Thyroid gland (tissue), 4 donors: ENCODE measurements at regions not wholly inside any gene's neighbourhood (a gene's known extent, or its start where the extent isn't known, plus 50 kb on each side); places are given as distances from the start of the nearest gene placed in this dataset.

ENCODE experiments used
- DNase-seq, 2 donors: peaks; one replicate each; pipeline ENCODE4 v3.0.0-alpha.2; 2019
- H3K27ac ChIP-seq, 3 donors: fragments of 200-600 bp; sonication (generic); 1 replicate in 2 of 3; 2 replicates in 1 of 3; pipeline ENCODE4 v1.5.1; 2016 to 2019; ENCODE audit warnings: mild to moderate bottlenecking in 1 of 3, moderate library complexity in 1 of 3
- H3K27me3 ChIP-seq: fragments of 200-600 bp; sonication (generic); one replicate; pipeline ENCODE4 v1.5.1; 2019
- H3K36me3 ChIP-seq, 2 donors: fragments of 200-600 bp; sonication (generic); one replicate each; pipeline ENCODE4 v1.5.1; 2016 to 2019
- H3K4me1 ChIP-seq, 2 donors: fragments of 200-600 bp; sonication (generic); one replicate each; pipeline ENCODE4 v1.5.1; 2017 to 2019
- H3K4me3 ChIP-seq, 3 donors: fragments of 200-600 bp; sonication (generic); replicated peaks in 1 of 3; 1 replicate in 2 of 3; 2 replicates in 1 of 3; pipeline ENCODE4 v1.5.1; 2016; ENCODE audit warnings: mild to moderate bottlenecking in 1 of 3
- H3K9me3 ChIP-seq: fragments of 200-600 bp; sonication (generic); one replicate; pipeline ENCODE4 v1.5.1; 2017
- POLR2A ChIP-seq, 2 donors: fragments of 450-650 bp; IDR thresholded peaks; one replicate each; pipeline ENCODE4 v1.6.1; 2017; ENCODE audit warnings: antibody characterized with exemption in 2 of 2, mild to moderate bottlenecking in 2 of 2, moderate library complexity in 1 of 2
- WGBS, 2 donors: methylation state at CpG; one replicate each; pipeline ENCODE4 v1.1.5; 2017; 5-methylcytosine and 5-hydroxymethylcytosine counted together
- intact Hi-C: fragments of 100-400 bp; cut with DNase I; formaldehyde crosslinking; loops from one replicate; pipeline ENCODE4 v1.15.1; 2023
- TF ChIP-seq, protein P1 (sequence below), 6 experiments: fragments of 200-600 bp in 3 of 6; fragments of 450-650 bp in 3 of 6; sonication (generic) in 3 of 6; IDR thresholded peaks; one replicate each; pipeline ENCODE4 v1.5.1; 2016 to 2019; ENCODE audit warnings: antibody characterized with exemption in 6 of 6, mild to moderate bottlenecking in 2 of 6, inconsistent platforms in 1 of 6, moderate library complexity in 1 of 6

DNA sequence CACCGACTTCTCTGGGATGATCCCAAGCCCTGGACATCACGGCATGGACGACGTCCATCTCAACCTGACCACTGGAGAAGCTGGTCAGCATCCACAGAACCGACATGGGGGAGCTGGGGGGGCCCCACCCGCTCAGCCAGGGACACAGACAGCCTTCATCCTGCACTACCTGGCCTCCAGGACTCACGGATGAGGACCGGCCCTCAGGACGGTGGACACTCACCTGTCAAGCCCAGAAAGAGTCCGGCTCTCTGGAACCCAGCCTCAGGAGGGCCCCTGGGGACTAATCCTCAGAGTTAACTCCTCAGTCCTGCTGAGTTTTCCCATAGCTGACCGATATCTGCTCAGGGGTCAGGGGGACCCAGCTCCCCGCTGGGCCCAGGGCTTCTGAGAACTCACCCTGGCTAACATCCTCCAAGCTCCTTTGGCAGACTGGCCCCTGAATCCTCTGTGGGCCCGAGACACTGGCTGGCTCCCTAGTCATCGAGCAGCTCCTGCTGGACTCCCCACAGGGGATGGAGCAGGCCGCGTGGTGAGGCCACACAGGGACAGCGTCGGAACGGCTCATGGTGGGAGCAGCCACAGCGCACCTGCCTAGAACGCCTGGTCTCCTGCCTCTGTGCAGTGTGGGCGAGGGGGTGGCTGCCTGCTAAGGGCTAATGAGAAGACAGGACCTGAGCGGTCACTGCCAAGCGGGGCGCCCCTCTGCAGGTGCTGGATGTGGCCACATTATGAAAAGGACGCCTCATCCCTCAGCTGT lies 649.2 kb downstream of the BRD1 start:
- H3K4me3 ChIP-seq, result no peak overlapping the region
- H3K27me3 ChIP-seq, result no peaks in the 10 kb centered on the region
- H3K27ac ChIP-seq, result no peak overlapping the region
- 76 to 77% methylated on average over 16 of the region's 26 CpGs for WGBS, 2 donors
- DNase-seq, result no peak
- H3K9me3 ChIP-seq, result no peaks in the 10 kb centered on the region
- H3K4me1 ChIP-seq, result no peaks in the 10 kb centered on the region
- TF ChIP-seq, protein P1, sequence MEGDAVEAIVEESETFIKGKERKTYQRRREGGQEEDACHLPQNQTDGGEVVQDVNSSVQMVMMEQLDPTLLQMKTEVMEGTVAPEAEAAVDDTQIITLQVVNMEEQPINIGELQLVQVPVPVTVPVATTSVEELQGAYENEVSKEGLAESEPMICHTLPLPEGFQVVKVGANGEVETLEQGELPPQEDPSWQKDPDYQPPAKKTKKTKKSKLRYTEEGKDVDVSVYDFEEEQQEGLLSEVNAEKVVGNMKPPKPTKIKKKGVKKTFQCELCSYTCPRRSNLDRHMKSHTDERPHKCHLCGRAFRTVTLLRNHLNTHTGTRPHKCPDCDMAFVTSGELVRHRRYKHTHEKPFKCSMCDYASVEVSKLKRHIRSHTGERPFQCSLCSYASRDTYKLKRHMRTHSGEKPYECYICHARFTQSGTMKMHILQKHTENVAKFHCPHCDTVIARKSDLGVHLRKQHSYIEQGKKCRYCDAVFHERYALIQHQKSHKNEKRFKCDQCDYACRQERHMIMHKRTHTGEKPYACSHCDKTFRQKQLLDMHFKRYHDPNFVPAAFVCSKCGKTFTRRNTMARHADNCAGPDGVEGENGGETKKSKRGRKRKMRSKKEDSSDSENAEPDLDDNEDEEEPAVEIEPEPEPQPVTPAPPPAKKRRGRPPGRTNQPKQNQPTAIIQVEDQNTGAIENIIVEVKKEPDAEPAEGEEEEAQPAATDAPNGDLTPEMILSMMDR (IDR thresholded peaks at IDR 0.05), result no peak
- no peak for TF ChIP-seq POLR2A (IDR thresholded peaks at IDR 0.05)
- intact Hi-C loops, result no loop called here
- no peaks in the 10 kb centered on the region for H3K36me3 ChIP-seq

DNA sequence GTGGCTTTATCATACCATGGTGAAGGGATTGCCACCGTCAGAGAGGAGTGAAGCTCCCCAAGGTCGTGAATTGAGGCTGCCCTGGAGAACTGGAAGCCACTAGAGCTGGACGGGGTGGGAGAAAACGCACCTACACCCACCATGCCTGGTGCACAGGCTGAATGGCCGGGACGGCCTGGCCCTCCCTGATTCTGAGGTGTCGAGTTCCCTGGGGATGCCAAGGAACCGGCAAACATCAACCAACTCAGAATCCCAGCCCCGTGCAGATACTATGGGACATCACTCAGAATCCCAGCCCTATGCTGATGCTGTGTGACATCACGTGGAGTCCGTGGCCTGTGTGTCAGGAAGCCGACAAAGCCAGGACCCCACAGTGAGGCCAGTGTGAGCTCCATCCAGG lies 650.0 kb downstream of the BRD1 start:
- intact Hi-C loops, result no loop called here
- WGBS, 2 donors, result 76 to 81% methylated on average over 12 of the region's 12 CpGs
- Histone ChIP-seq H3K4me1 (no peaks in the 10 kb centered on the region), H3K36me3 (no peaks in the 10 kb centered on the region), H3K9me3 (no peaks in the 10 kb centered on the region), H3K27me3 (no peaks in the 10 kb centered on the region), H3K4me3 (no peak overlapping the region), H3K27ac (no peak overlapping the region)
- DNase-seq, result no peak
- TF ChIP-seq POLR2A (IDR thresholded peaks at IDR 0.05), result no peak
- TF ChIP-seq, protein P1 (IDR thresholded peaks at IDR 0.05), result no peak

DNA sequence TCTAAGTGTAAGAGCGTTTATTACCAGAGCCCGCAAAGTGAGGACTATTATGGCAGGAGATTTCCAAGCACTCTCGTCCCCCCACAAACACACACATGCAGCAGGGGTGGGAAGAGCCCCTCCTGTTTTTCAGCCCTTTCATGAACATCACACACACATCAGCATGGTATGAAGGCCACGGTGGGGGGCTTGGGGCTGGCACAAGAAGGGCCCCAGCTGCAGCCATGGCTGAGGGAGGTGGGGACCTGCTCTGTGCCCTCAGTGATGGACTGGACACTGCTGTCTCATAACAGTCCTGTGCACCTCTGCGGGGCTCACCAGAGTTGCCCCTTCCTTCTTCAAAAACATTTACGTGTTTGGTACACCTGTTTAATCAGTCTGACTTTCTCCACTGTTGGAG lies 650.7 kb downstream of the BRD1 start:
- intact Hi-C loops, result no loop called here
- WGBS, 2 donors, result 80 to 81% methylated on average over 6 of the region's 6 CpGs
- no peaks in the 10 kb centered on the region for H3K4me1 ChIP-seq
- no peak overlapping the region for H3K27ac ChIP-seq
- H3K27me3 ChIP-seq, result no peaks in the 10 kb centered on the region
- DNase-seq, result no peak
- TF ChIP-seq, protein P1 (IDR thresholded peaks at IDR 0.05), result no peak
- no peak for TF ChIP-seq POLR2A (IDR thresholded peaks at IDR 0.05)
- H3K9me3 ChIP-seq, result no peaks in the 10 kb centered on the region
- H3K4me3 ChIP-seq, result no peak overlapping the region
- no peaks in the 10 kb centered on the region for H3K36me3 ChIP-seq

DNA sequence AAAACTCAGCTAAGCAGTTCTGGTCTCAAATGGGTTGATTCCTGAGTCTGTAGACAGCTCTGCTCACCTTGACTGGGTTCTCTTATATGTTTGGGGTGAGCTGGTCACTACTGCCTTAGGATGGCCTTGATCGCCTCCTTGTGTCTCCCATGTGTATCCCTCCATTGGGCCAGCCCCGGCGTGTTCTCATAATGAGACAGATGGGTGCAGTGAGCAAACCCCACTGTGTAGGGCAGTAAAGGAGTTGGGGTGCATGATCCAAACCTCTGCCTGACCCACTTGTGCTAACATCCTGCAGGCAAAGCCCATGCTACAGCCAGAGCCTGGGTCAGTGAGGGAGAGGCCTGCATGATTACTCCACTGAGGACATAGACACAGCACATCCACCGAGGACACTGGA lies 657.6 kb downstream of the BRD1 start:
- no peak for DNase-seq
- WGBS, 2 donors, result 60 to 73% methylated on average over 4 of the region's 4 CpGs
- TF ChIP-seq, protein P1 (IDR thresholded peaks at IDR 0.05), result no peak
- no peak for TF ChIP-seq POLR2A (IDR thresholded peaks at IDR 0.05)
- no peaks in the 10 kb centered on the region for H3K4me1 ChIP-seq
- no peak overlapping the region for H3K4me3 ChIP-seq
- no peak overlapping the region for H3K27ac ChIP-seq
- intact Hi-C loops, result no loop called here
- H3K36me3 ChIP-seq, result no peaks in the 10 kb centered on the region
- H3K9me3 ChIP-seq, result no peaks in the 10 kb centered on the region
- no peaks in the 10 kb centered on the region for H3K27me3 ChIP-seq

DNA sequence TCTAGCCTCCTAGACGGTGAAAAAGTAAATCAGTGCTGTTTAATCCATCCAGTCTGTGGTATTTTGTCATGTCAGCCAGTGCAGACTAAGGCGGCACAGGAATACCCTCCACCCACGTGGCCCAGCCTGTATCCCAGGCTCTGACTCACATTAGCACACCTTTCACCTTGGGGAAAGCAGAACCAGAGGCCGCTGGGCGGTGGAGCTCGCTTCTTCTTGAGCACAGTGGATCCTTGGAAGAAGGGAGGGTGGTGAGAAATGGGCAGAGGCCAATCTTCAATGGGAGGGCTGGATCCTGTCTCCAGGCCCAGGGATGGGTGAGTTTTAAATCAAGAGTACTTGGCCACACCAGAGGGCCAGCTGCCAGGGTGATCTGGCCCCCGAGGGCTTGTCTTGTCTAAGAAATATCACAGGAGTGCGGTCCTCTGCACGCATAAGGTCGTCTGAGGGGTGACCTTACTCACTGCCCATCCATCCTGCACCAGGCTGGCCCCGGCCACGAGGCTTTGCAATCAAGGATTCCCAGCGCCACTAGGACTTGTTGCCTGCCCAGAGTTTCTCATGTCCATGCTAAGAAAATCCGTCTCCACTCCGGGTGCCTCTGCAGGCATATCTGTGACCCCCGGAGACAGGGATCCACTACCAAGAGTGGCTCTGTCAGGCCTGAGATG lies 658.5 kb downstream of the BRD1 start:
- intact Hi-C loops, result no loop called here

More for the DNA sequence above, 658.5 kb downstream of the BRD1 start:
- WGBS, 2 donors, result 74 to 82% methylated on average over 14 of the region's 16 CpGs
- Histone ChIP-seq H3K27ac (no peak overlapping the region), H3K27me3 (no peaks in the 10 kb centered on the region), H3K4me1 (no peaks in the 10 kb centered on the region), H3K36me3 (no peaks in the 10 kb centered on the region), H3K4me3 (no peak overlapping the region), H3K9me3 (no peaks in the 10 kb centered on the region)
- TF ChIP-seq, protein P1 (IDR thresholded peaks at IDR 0.05), result no peak
- DNase-seq, result no peak
